ENCODE measurements at regions not wholly inside any gene's neighbourhood (a gene's known extent, or its start where the extent isn't known, plus 50 kb on each side); places are given as distances from the start of the nearest gene placed in this dataset.

DNA sequence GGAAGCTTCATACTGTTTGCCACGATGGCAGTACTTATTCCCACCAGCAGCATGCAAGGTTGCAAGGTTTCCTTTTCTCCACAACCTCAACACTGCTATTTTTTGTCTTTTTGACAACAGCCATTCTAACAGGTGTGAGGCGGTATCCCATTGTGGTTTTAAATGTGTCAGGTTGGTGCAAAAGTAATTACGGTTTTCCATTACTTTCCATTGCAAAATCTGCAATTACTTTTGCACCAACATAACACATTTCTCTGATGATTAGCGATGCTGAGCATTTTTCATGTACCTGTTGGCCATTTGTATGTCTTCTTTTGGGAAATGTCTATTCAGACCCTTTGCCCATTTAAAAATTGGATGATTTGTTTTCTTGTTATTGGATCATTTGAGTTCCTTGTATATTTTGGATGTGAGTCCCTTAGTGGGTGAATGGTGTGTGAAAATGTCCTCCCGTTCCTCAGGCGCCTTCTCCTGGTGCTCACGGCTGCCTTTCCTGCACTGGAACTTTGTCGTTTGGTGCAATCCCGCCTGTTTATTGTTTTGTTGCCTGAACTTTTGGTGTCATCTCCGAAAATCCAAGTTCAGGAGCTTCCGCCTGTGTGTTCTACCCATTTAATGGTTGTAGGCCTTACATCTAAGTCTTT lies 213.6 kb downstream of the KIF26A start:
- TF ChIP-seq, protein P1, sequence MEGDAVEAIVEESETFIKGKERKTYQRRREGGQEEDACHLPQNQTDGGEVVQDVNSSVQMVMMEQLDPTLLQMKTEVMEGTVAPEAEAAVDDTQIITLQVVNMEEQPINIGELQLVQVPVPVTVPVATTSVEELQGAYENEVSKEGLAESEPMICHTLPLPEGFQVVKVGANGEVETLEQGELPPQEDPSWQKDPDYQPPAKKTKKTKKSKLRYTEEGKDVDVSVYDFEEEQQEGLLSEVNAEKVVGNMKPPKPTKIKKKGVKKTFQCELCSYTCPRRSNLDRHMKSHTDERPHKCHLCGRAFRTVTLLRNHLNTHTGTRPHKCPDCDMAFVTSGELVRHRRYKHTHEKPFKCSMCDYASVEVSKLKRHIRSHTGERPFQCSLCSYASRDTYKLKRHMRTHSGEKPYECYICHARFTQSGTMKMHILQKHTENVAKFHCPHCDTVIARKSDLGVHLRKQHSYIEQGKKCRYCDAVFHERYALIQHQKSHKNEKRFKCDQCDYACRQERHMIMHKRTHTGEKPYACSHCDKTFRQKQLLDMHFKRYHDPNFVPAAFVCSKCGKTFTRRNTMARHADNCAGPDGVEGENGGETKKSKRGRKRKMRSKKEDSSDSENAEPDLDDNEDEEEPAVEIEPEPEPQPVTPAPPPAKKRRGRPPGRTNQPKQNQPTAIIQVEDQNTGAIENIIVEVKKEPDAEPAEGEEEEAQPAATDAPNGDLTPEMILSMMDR (conservative IDR thresholded peaks at IDR 0.05 in 1 of 2, IDR thresholded peaks at IDR 0.05 in 1 of 2; ENCODE audit: low read depth in 1 of 2, low read length in 2 of 2) = no peak
- TF ChIP-seq EZH2 (IDR thresholded peaks at IDR 0.05; ENCODE audit: low read length, missing control alignments) = no peak

DNA sequence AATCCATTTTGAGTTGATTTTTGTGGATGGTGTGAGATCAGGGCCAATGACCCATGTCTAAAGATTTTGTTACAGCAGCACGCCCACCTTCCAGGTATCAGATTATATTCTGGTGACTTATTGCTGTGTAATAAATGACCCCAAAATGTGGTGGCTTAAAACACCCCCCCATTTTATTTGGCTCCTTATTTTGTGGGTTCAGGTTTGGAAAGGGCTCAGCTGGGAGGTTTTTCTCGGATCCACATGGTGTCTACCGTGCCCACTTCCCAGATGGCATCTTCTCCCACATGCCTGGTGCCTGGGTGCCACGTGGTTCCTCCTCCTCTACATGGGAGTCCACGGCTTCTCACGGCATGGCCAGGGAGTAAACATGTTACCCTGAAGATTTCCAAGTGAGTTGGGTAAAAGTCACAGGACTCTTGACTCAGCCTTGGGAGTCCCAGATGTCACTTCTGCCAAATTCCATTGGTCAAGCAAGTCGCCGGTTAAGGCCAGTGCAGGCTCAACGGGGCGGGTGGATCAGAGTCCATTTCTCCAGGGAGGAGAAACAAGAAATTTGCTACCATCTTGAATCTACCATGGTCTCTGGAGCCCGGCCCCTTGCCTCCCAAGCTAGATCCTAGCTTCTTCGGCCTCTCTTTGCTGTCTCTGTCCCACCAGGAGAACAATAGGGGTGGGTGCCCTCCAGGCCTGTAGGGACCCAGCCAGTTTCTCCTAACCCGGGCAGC lies 214.3 kb downstream of the KIF26A start:
- Histone ChIP-seq H3K79me2 (ENCODE audit: control insufficient read depth, insufficient read depth, low read length) (no peaks in the 10 kb centered on the region), H3K4me2 (ENCODE audit: extremely low read depth, insufficient read depth, low read length) (no peak overlapping the region), H2AFZ (ENCODE audit: low read length) (no peak overlapping the region), H3K9ac (ENCODE audit: insufficient read depth, low read length) (no peak overlapping the region), H3K36me3 (ENCODE audit: control insufficient read depth, insufficient read depth, low read length) (no peaks in the 10 kb centered on the region), H3K9me3 (ENCODE audit: control insufficient read depth, insufficient read depth, low read depth, low read length) (no peaks in the 10 kb centered on the region), H3K4me1 (ENCODE audit: control insufficient read depth, extremely low read depth, insufficient read depth, low read length) (no peaks in the 10 kb centered on the region), H3K27me3 (ENCODE audit: control insufficient read depth, insufficient read depth, low read length) (no peaks in the 10 kb centered on the region), H3K27ac (ENCODE audit: insufficient read depth, low read length) (no peak overlapping the region), H4K20me1 (ENCODE audit: control insufficient read depth, extremely low read depth, insufficient read depth, low read length) (no peaks in the 10 kb centered on the region), H3K4me3 (replicated peaks in 1 of 4; ENCODE audit: control extremely low read depth in 1 of 4, insufficient read depth in 1 of 4, low read depth in 3 of 4, low read length in 4 of 4) (no peak overlapping the region)
- no peak for TF ChIP-seq EZH2 (IDR thresholded peaks at IDR 0.05; ENCODE audit: low read length, missing control alignments)
- TF ChIP-seq, protein P1 (conservative IDR thresholded peaks at IDR 0.05 in 1 of 2, IDR thresholded peaks at IDR 0.05 in 1 of 2; ENCODE audit: low read depth in 1 of 2, low read length in 2 of 2) = no peak
- no peak for DNase-seq (ENCODE audit: low read depth in 2 of 2)

More for the DNA sequence above, 213.6 kb downstream of the KIF26A start:
- H3K4me2 ChIP-seq (ENCODE audit: extremely low read depth, insufficient read depth, low read length) = no peak overlapping the region
- no peaks in the 10 kb centered on the region for H3K27me3 ChIP-seq (ENCODE audit: control insufficient read depth, insufficient read depth, low read length)
- no peak overlapping the region for H3K9ac ChIP-seq (ENCODE audit: insufficient read depth, low read length)
- H3K4me1 ChIP-seq (ENCODE audit: control insufficient read depth, extremely low read depth, insufficient read depth, low read length) = no peaks in the 10 kb centered on the region
- no peak overlapping the region for H2AFZ ChIP-seq (ENCODE audit: low read length)
- no peaks in the 10 kb centered on the region for H3K79me2 ChIP-seq (ENCODE audit: control insufficient read depth, insufficient read depth, low read length)
- H3K36me3 ChIP-seq (ENCODE audit: control insufficient read depth, insufficient read depth, low read length) = no peaks in the 10 kb centered on the region
- DNase-seq (ENCODE audit: low read depth in 2 of 2) = no peak
- H3K4me3 ChIP-seq (replicated peaks in 1 of 4; ENCODE audit: control extremely low read depth in 1 of 4, insufficient read depth in 1 of 4, low read depth in 3 of 4, low read length in 4 of 4) = no peak overlapping the region
- H3K27ac ChIP-seq (ENCODE audit: insufficient read depth, low read length) = no peak overlapping the region
- no peaks in the 10 kb centered on the region for H4K20me1 ChIP-seq (ENCODE audit: control insufficient read depth, extremely low read depth, insufficient read depth, low read length)
- H3K9me3 ChIP-seq (ENCODE audit: control insufficient read depth, insufficient read depth, low read depth, low read length) = no peaks in the 10 kb centered on the region

DNA sequence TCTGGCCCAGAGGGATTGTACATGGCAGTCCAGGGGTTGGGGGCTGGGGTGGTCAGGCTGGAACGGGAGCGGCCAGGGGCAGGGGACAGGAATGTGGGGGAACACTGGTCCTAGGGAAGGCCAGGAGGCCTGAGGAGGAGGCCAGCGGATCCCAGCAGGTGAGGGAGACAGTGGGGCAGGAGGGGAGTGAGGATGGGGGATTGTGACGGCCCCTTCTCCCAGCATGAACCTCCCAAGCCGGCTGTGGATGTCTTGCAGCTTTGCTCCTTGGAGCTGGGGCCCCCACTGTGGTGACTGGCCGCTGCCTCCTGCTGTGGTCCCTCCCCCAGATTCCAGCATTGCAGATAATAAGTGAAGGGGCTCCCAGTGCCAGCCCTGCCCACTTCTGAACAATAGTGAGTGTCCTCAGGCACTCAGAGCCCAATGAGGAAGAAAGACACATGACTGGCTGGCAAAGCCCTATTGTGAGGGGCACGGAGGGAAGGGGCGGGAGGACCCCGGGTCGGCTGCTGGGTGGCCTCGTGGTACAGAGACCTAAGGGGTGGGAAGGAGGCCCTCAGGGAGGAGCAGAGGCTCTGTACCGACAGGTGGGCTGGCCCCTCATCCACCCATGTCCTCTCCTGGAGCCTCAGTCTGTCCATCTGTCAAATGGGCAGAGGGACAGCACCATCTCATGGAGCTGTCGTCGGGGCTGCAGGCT lies 215.0 kb downstream of the KIF26A start:
- no peaks in the 10 kb centered on the region for H3K79me2 ChIP-seq (ENCODE audit: control insufficient read depth, insufficient read depth, low read length)
- TF ChIP-seq EZH2 (IDR thresholded peaks at IDR 0.05; ENCODE audit: low read length, missing control alignments) = no peak
- TF ChIP-seq, protein P1 (conservative IDR thresholded peaks at IDR 0.05 in 1 of 2, IDR thresholded peaks at IDR 0.05 in 1 of 2; ENCODE audit: low read depth in 1 of 2, low read length in 2 of 2) = no peak
- no peaks in the 10 kb centered on the region for H3K27me3 ChIP-seq (ENCODE audit: control insufficient read depth, insufficient read depth, low read length)
- H3K9ac ChIP-seq (ENCODE audit: insufficient read depth, low read length) = no peak overlapping the region
- H3K4me3 ChIP-seq (replicated peaks in 1 of 4; ENCODE audit: control extremely low read depth in 1 of 4, insufficient read depth in 1 of 4, low read depth in 3 of 4, low read length in 4 of 4) = no peak overlapping the region
- H3K4me1 ChIP-seq (ENCODE audit: control insufficient read depth, extremely low read depth, insufficient read depth, low read length) = no peaks in the 10 kb centered on the region
- no peaks in the 10 kb centered on the region for H4K20me1 ChIP-seq (ENCODE audit: control insufficient read depth, extremely low read depth, insufficient read depth, low read length)
- no peak for DNase-seq (ENCODE audit: low read depth in 2 of 2)
- H3K4me2 ChIP-seq (ENCODE audit: extremely low read depth, insufficient read depth, low read length) = no peak overlapping the region
- no peak overlapping the region for H3K27ac ChIP-seq (ENCODE audit: insufficient read depth, low read length)
- H3K36me3 ChIP-seq (ENCODE audit: control insufficient read depth, insufficient read depth, low read length) = no peaks in the 10 kb centered on the region
- H2AFZ ChIP-seq (ENCODE audit: low read length) = no peak overlapping the region
- H3K9me3 ChIP-seq (ENCODE audit: control insufficient read depth, insufficient read depth, low read depth, low read length) = no peaks in the 10 kb centered on the region
